NCI-H2171 (cell line): ENCODE measurements at regions not wholly inside any gene's neighbourhood (a gene's known extent, or its start where the extent isn't known, plus 50 kb on each side); places are given as distances from the start of the nearest gene placed in this dataset.

Source experiments
- DNase-seq: peaks from one replicate; lab custom pipeline; 2025; lab: John Stamatoyannopoulos, UW

DNA sequence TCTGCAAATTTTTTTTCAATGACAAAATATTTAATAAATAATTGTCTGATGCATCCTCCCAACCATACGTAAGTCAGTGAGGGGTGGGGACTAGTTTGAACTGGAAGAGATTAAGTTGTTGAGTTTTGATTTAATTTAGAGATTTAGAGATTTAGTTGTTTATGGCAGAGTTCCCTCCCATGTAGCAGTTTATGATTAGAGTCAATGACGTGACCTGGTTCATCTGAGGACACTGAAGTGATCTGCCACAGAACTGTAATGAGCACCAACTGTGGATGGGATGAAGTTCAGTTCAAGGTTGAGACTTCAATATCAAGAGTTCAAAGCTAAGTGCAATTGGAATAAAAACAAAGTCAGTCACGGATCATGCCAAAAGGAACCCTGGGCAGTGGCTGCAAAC is 609.3 kb downstream of the NOVA1 start:
- DNase-seq = no peak

DNA sequence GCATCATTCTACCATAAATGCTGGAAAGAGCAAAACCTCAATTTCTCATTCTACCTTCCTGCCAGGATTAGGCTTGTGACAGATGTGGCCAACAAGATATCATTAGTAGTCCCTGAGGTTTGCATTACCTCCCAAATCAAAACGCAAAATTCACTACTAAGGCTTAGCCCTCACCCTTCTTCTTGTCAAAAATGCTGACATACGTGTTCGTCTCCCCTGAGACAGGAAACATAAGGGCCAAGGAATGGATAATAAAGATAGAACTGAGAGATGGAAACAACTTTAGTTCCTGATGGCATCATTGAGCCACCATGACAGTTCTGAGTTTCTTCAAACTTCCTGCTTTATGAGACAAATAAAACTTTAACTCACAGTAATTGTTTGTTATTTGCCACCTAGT is 642.1 kb downstream of the NOVA1 start:
- DNase-seq = no peak

DNA sequence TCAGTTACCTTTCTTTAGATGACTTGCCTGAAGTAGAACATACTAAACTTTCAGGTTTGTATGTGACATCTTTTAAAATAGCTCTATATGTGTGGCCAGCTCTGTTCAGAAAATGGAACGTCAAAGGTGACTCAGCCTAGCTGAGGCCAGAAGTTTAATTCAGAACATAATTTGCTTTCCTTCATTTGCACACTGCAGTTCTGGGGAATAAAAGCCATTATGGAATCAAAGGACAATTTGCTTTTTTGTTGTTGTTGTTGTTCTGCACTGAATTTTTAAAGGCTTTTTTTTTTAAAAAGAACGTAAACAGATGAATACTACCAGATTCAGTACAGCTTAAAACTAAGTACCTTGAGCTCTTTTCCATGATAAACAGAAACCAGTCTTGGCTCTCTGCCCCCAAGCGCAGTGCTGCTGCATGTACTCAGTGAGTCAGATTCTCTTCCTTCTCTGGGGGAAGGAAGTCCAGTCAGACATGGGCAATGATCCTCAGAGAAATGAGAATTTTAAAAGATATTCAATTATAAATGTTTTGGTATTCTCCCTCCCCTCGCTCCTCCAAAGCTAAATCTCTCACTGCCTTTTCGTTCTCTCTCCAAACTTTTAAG is 644.2 kb downstream of the NOVA1 start:
- no peak for DNase-seq

DNA sequence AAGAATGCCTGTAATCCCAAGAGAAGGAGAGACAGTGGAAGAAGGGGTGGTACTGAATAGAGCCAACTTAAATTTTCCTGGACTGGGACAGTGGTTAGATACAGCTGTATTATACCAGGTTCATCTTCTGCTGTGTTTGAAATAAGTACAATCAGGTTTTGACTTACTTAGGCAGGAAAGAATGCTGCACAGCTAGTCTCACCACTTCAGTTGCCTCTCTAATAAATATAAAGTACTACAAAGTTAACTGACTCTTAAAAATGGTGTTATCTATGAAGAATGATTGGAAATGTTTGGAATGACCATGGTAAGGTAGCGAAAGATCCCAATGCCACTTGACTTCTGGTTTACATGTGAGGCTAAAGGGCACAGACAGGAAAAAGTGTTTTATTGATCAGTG is 652.1 kb downstream of the NOVA1 start:
- DNase-seq = no peak

DNA sequence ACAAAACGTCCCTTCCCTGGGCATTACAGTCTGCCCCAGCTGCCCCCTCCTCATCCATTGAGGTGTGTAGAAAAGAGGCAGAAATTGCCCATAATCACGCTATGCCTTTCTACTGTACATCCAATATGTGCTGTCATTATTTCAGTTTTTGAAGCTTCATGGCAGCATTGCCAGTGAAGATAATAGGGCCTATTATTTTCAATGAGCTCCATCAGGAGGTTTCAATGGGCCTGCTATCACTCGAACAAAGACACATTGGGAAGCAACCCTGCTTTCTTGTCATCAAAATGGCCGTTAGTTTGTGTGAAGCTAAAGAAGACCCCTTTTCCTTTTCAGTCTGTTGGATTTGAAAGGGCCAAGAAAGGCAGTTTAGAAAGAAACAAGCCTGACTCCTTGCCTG is 653.8 kb downstream of the NOVA1 start:
- DNase-seq = no peak

DNA sequence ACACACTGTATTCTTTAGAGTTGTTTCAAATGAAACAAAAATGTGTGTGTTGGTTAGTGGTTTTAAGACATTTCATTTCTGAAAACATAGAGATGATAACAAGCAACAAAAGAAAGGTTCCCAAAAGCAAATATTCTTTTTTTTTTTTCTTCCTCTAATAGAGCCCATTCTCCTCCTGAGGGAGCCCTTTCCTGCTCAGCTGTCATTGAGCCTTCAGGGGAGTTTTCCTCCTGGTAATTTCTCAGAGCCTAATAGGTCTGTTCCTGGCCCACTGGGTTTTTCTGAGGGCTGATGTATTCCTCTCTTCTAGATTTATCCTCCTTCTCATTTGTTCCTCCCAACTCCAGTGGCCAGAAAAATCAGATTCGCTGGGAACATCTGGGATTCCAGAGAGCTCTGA is 654.5 kb downstream of the NOVA1 start:
- no peak for DNase-seq

DNA sequence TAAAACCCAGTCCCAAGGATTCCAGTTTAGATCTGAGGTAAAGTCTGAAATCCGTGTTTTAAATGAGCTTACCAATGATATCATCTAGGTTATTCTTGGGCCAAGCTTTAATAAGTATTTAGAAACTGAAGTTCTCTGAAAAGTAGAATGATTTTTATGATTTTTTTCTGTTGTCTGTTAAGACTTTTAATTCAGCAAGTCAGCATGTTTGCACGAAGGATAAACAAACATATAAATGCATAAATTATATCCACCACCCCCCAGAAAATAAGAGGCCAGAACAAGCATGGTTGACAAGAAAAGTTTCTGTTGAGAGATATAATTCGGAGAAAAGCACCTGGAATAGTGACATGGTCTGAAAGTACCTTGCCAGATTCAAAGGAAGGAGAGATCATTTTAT is 655.7 kb downstream of the NOVA1 start:
- DNase-seq = no peak

DNA sequence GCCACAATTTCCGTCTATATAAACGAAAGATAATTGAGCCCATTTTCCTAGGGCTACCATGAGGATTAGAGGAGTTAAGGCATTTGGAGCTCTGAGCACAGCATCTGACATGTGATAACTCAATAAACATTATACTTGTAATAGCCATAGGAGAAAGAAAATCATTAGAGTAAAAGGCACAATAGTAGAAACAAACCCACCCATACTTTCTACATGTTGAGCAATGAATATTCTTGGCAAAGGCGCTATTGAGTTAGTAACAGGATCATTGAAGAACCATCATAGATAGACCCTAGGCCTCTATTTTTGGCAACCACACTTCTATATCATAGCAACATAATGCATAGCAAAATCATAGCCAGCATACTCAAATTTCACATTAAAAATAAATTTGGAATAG is 664.1 kb downstream of the NOVA1 start:
- DNase-seq = no peak

DNA sequence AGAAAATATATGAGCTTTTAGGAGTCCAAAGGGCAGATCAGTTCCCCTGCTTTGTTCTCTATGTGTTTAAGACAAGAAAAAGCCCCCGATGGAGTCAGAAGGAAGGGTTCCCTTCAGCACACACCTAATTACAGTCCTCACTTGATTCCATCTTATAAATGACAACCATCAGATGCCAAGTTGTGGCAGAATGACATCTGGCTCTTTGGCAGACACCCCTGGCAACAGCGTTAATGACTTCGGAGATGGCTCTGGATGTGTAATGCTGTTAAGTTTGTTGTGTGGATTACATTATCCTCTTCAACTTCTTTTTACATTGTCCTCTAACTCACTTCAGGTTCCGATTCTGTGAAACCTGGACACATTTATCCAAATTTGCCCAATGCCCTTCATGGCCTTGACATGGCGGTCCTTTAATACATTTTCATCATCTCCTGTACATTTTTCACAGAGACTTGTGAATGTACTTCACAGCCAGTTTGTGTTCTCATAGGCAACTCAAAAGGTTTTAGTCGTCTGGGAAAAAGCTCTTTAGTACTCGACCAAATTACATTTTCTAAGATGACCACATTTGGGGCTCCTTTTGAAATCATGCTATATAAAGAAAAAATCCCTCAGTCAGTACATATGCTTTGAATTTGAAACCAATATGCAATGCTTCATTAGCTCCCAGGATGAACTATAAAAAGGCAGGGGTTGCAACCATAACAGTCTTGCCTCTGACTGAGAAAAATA is 667.8 kb downstream of the NOVA1 start:
- no peak for DNase-seq

DNA sequence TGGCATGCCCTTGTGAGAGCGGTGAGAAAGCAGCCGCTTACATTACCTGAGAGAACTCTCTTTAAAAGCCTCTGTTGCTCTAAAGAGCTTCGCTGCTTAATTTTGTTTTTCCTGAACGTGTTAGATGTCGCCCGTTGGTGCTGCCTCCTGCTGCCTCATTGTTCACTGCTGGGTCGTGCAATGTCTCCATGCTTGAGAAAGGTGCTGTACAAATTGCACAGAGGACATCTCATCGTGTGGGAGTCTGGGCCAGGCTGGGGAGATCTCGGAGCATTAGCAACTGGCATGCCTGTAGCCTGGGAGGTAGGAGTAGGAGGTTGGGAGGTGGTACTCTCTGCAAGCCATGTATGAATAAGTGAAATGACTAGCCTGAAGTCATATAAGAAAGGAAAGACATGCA is 686.0 kb downstream of the NOVA1 start:
- no peak for DNase-seq

DNA sequence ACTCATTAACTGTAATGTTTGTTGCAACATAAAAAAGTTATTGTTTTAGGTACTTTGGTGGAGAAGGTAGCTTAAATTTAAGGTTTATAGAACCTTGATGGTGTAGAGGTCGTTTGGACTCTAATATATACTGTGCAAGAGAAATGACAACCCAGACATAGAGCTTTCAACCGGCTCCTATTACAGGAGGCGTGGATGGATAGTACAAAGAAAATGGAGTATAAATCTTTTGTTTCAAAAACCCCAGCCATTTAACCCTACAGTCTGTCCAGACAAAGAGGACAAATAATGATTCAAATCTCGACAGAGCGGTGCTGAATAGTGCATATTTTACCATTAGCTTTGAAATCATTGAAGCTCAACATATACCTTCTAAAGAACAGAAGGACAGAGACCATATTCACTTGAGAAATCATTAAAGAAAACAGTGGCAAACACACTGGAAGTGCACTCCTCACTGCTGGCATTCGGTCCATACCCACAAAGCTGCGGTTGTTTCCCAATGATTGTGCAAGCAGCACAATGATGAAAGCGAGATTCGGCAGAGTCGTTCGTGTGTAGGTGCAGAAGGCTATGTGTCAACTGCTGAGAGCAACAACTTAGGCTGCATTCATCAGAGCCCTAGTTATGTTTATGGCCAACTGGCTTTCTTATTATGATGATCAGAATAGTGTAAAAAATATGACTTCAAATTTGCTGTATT is 688.6 kb downstream of the NOVA1 start:
- no peak for DNase-seq

DNA sequence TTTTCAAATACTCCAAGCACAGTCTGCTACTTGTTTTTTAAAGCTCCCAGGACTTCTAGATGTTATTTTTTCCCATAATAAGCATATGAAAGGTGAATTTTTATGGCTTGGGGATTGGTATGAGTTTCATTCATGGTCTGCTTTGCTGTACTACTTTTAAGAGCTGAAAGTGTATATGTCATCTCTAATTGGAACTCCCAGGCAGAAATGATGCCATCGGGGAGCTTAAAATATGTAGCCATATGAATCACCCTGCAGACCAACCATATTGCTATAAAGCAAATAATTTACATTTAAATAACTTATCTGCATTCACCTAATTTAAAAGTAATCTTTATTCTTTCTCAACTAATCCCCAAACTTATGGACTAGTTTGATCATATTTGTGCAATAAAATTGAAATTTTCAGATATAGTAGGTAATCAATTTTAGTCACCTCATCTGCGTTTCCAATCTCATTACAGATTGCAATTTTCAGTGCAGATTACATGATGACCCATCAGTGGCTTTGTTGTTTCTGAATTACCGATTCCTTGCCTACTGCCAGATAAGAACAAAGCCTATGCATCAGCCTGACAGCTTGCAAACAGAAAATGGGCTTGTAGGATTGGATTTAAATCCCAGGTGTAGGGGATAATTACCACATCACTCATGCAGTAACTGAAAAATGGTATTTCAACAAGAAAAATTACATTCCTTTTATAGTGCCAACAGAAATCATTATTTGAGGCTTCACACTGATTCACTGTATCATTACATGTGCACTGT is 689.4 kb downstream of the NOVA1 start:
- no peak for DNase-seq

DNA sequence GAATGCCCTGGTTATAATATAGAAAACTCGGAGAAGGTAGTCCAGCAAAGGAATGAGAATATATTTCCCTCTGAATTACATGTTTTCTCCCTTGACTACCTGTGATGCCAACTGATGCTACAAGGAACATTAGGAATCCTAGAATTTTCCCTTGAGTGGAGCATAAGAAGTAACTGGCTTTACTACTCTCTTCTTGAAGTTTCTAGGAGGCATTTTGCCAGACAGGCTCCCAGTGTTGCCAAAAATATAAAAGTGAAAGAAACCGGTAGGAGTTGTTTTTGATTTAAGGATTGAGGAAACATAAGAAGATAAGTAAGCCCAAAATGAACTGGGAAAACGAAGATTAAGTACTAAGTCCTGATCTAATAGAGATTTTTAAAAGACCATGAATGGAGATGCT is 693.4 kb downstream of the NOVA1 start:
- DNase-seq = no peak

DNA sequence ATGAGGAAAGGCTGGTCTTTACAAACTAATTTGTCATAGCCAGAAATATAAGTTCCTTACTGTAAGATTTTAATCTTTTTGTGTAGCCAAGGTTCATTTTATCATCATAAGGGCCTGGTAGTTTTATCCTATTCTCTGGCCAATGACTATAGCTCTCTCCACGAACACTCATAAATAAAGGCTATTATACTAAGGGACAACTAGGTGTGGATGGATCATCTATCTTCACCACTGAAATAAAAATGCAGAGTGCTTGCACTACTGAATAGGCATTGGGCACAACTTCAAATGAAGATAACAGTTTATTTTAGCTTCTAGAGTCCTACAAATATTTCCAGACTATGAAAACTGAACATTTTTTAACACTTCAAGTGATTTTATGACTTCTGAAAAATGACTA is 698.6 kb downstream of the NOVA1 start:
- DNase-seq = no peak

DNA sequence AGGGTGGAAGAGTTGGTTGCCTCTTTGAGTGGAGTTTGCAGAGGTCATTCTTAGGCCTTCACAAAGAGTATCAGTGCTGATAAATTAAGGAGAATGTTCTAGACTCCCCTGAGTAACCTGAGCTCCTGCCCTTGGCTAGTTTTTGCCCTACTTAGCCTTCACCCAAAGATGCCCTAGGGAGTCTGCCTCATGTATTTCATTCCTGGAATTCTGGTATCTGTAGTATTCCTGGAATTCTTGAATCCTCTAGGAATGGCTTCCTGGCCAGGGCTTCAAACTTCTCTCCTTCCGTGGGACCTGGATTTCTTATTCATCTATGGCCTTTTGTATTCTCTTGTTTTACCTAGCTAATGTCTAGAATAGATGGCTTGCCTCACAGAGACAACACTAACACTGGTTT is 701.1 kb downstream of the NOVA1 start:
- no peak for DNase-seq

DNA sequence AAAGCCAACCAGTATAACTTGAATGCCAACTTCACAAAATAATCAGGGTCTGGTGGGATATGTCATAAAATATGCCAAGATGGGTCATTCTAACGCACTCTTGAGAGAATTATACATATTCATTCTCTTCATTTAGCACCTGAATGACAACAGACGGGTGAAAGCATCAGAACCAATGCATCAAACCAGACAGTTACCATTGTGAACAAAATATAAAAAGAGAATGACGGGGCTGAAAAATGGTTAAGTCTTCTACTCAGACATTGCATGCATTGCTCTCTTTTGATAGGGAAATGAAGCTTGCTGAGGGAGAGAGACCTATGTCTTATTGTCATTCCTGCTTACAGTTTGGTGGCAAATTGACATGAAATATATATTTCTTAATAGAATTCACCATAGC is 702.1 kb downstream of the NOVA1 start:
- DNase-seq = no peak

DNA sequence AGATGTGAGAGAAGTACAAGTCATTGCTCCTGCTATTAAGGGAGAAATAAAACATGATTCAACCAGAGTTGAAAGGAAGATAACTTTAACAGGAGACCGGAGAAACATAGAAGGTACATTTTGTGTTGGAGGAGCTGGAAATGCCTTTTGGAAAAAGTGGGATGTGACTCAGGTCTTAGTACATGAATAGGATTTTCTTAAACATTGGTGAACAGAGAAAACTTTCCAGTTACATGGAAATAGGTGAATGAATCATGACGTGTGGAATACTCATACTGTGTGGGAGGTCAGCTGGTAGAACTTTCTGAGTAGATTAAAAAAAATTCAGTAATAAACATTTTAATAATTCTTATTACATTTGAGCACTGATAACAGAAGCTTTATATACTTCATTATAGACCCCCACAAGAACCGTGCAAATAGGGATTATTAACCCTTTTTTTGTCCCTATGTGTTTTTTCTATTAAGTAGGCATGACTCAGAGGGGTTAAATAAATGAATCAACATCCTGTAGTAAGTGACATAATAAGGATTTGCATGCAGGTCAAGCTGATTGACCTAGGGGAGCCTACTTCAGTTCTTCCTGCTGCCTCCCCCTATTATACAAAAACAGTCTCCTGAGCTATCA is 710.5 kb downstream of the NOVA1 start:
- DNase-seq = no peak

DNA sequence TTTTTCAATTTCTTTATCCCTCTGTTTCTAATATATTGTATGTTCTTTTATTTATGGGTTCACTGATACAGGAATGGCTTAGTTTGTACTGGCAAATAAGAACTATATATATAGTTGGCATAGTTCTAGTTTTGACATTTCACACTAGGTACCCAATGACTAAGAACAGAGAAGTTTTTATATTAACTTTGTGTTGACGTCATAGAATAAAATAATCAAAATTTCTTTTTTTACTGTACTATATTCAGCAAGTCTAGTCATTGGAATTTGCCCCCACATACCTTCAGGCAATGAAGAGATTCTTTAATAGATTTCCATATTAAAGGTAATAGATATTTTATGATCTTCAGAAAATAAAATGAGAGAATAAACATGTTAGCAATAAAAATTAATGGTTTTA is 713.2 kb downstream of the NOVA1 start:
- no peak for DNase-seq

DNA sequence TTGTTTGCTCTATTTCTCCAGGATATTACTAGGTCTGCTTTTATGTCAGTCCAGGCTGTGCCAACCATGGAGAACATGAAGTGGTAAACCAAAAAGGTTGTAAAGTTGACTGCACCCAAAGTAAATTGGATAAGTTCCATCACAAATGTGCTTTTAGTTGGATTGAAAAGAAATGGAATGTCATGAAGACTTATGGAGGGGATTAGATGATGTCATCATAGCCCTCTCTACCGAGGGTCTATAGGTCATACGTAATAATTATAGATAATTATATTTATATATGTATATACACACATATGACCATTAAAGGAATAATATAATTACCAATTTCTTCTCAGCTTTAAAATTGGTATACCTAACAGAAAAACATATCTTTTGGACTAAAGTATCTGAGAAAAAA is 714.9 kb downstream of the NOVA1 start:
- DNase-seq = no peak

DNA sequence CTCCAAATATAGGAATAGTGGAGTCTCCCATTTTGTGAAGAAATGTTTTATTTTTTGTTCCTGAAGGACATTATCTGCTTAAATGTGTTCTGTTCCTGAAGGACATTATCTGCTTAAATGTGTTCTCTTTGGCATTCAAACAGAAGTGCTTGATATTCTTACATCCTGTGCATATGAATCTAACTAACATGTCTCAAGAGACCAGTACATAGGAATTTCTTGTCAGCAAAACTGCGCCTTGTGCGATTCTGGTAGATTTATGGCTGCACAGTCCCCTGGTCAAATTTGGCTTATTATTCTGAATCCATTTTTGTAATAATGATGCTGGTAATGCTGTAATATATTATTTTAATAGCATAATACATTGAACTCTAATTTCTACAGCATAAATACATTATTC is 722.4 kb downstream of the NOVA1 start:
- DNase-seq = no peak

DNA sequence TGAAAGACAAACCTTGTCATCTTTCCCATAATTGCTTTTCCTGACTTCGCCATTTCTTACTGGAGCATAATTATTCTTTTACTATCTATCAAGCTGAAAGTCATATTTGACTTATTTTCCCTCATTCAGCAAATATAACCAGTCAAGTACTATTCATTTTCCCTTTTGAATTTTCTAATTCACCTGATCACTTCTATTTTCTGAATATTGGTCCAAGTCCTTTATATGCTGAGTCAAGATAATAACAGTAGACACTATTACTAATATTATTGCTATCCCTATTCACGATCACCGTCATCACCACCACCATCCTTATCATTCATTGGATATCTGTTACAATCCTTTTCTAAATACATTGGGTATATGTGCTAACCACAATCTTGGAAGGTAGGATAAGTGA is 728.0 kb downstream of the NOVA1 start:
- no peak for DNase-seq
